ENCODE measurements at regions not wholly inside any gene's neighbourhood (a gene's known extent, or its start where the extent isn't known, plus 50 kb on each side); places are given as distances from the start of the nearest gene placed in this dataset.
"Not testable (repeated sequence)": the region's sequence is repeated elsewhere in the genome, so short reads cannot be mapped to it uniquely, and the experiment has no call there.

GRCh38 chr4:79121223-79121622, 182.0 kb upstream of the PAQR3 start:
- H3K4me3 ChIP-seq (ENCODE audit: low read depth, low read length): no peak overlapping the region
- no peak for TF ChIP-seq CTCF (IDR thresholded peaks at IDR 0.05; ENCODE audit: insufficient read depth, low read length)
- DNase-seq (ENCODE audit: low read depth): no peak

- not testable (repeated sequence) for DNase-seq (ENCODE audit: low read depth); H3K4me3 ChIP-seq (ENCODE audit: low read depth, low read length)
These were observed 177.8 kb upstream of the PAQR3 start for GRCh38 chr4:79117051-79117450.

GRCh38 chr4:79107014-79107413, 167.8 kb upstream of the PAQR3 start:
- H3K4me3 ChIP-seq (ENCODE audit: low read depth, low read length): no peak overlapping the region
- no peak for DNase-seq (ENCODE audit: low read depth)
- TF ChIP-seq CTCF (IDR thresholded peaks at IDR 0.05; ENCODE audit: insufficient read depth, low read length): no peak

- no peak for DNase-seq (ENCODE audit: low read depth)
- TF ChIP-seq CTCF (IDR thresholded peaks at IDR 0.05; ENCODE audit: insufficient read depth, low read length): no peak
- H3K4me3 ChIP-seq (ENCODE audit: low read depth, low read length): no peak overlapping the region
These were observed 149.9 kb upstream of the PAQR3 start for GRCh38 chr4:79088946-79089691.

- DNase-seq (ENCODE audit: low read depth): no peak
- TF ChIP-seq CTCF (IDR thresholded peaks at IDR 0.05; ENCODE audit: insufficient read depth, low read length): no peak
These were observed 147.8 kb upstream of the PAQR3 start for GRCh38 chr4:79087071-79087470.

GRCh38 chr4:79083406-79084010, 144.3 kb upstream of the PAQR3 start:
- no peak overlapping the region for H3K4me3 ChIP-seq (ENCODE audit: low read depth, low read length)
- no peak for TF ChIP-seq CTCF (IDR thresholded peaks at IDR 0.05; ENCODE audit: insufficient read depth, low read length)
- no peak for DNase-seq (ENCODE audit: low read depth)

More at GRCh38 chr4:79087071-79087470, 147.8 kb upstream of the PAQR3 start:
- no peak overlapping the region for H3K4me3 ChIP-seq (ENCODE audit: low read depth, low read length)

- H3K4me3 ChIP-seq (ENCODE audit: low read depth, low read length): no peak overlapping the region
- no peak for TF ChIP-seq CTCF (IDR thresholded peaks at IDR 0.05; ENCODE audit: insufficient read depth, low read length)
- DNase-seq (ENCODE audit: low read depth): no peak
These were observed 143.8 kb upstream of the PAQR3 start for GRCh38 chr4:79082997-79083396.
